AG09319 (cell line): ENCODE measurements at regions not wholly inside any gene's neighbourhood (a gene's known extent, or its start where the extent isn't known, plus 50 kb on each side); places are given as distances from the start of the nearest gene placed in this dataset.
"Not testable (repeated sequence)": the region's sequence is repeated elsewhere in the genome, so short reads cannot be mapped to it uniquely, and the experiment has no call there.

ENCODE experiments used
- DNase-seq: peaks from one replicate; pipeline ENCODE4 v3.0.0-alpha.2; 2010; ENCODE audit warnings: low read depth; ENCODE audit errors: extremely low read depth
- CTCF ChIP-seq: IDR thresholded peaks from 2 replicates; pipeline ENCODE4 v1.5.1; 2011; ENCODE audit warnings: low read depth, mild to moderate bottlenecking, inconsistent platforms, low read length, moderate library complexity

DNA sequence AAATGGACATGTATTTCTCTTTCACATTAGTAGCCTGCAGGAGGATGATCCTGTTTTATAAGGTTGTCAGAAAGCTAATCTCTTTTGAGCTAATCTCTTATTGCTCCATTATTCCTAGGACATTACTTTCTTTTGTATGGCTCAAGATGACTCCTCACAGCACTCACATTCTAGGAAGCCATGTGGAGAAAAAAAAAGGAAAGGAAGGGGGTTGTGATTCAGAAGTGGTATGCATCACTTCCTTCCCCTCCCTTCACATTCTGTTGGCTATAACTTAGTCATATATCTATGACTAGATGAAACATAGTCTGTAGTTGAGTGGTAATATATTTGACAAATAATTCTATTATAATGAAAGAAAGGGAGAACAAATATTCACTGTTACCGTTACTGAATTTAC lies 168.8 kb upstream of the TTC14 start:
- no peak for TF ChIP-seq CTCF
- no peak for DNase-seq

- DNase-seq, result no peak
- no peak for TF ChIP-seq CTCF
These were observed 154.8 kb upstream of the TTC14 start for GRCh38 chr3:180447136-180447535.

DNA sequence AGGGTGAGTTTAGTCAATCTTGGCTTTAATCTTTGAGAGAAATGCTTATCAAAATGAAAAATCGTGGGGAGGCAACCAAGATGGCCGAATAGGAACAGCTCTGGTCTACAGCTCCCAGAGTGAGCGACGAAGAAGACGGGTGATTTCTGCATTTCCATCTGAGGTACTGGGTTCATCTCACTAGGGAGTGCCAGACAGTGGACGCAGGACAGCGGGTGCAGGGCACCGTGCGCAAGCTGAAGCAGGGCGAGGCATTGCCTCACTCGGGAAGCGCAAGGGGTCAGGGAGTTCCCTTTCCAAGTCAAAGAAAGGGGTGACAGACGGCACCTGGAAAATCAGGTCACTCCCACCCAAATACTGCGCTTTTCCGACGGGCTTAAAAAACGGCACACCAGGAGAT lies 153.6 kb upstream of the TTC14 start:
- DNase-seq, result not testable (repeated sequence)

DNA sequence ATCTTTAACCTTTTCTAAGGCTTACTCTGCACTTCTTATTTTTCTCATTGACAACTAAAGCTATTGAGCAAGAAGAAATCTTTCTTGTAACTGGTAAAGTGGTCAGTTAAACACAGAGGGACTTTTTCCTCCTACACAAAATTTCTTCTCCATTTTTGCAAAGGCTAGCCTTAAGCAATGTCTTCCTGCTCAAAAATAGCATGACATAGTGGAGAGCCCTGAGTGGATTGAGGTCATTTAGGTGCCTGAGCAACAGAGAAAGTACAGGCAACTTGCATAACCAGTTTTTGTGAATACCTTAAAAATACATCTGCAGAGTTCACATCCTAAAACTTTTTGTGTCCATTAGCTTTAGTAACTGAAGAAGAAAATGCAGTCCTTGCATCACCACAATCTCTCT lies 144.7 kb upstream of the TTC14 start:
- DNase-seq, result no peak
- TF ChIP-seq CTCF, result no peak

DNA sequence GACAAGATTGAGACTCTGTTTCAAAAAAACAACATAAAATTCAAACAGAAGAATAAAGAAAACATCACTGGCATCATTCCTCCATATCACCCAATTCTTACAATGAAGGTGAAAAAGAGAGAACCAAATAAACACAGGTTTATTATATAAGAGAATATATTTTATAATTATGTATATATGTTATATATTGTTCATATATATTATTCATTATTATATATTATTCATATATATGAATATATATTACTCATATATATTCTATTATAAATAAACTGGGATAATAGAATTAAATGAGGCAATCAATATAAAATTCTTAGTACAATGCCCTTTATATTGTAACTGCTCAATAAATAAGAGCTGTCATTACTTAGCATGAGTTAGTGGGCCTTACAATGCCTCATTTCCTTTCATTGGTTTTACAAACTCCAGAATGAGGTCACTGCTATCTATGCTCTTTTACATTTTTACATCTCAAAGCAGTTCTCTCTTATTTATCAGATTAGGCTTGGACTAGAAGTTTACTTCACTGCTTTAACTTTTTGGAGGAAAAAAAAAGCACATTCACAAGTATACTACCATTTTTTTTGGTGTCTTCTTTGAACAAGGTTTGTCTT lies 135.5 kb upstream of the TTC14 start:
- no peak for TF ChIP-seq CTCF
- DNase-seq, result no peak

- no peak for DNase-seq
- no peak for TF ChIP-seq CTCF
These were observed 134.8 kb upstream of the TTC14 start for GRCh38 chr3:180467177-180467576.

DNA sequence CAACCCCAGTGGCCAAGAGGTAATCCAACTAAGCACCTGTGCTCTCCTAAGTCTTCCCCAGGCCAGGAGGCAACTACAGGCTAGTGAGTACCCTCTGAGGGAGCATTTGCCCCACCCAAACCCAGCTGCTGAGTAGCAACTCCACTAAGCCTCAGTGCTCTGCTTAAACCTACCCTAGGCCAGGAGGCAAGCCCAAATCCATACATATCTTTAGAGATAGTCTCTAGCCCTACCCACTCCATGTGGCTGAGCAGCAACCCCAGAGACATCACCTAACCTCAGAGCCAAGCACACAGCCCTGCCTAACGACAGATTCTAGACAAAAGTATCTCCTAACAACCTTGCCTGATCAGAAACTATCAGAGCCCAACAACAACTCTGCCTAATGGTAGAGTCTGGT lies 132.8 kb upstream of the TTC14 start:
- no peak for DNase-seq
- no peak for TF ChIP-seq CTCF

DNA sequence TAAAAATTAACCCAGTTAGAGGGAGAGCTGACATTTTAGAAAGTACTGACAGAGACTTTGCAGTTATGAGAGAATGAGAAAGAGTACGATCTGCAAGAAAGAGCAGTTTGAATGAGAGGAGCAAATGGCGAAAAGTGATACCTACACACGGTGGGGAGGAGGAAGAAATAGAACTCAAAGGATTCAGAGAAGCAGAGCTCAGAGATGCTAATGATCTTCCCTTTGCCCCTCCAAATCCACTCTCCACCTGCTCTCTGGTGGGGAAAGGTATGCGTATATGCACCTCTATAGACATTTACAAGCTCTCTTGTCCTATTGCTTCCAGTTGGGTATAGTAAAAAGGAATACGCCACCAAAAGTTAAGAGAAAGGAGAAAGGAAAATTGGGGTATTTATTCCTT lies 123.3 kb upstream of the TTC14 start:
- no peak for DNase-seq
- no peak for TF ChIP-seq CTCF
